Skin of body (tissue), 1 donor: ENCODE measurements at regions not wholly inside any gene's neighbourhood (a gene's known extent, or its start where the extent isn't known, plus 50 kb on each side); places are given as distances from the start of the nearest gene placed in this dataset.
A peak's percentile ranks its signal among the peaks of the same experiment; 100 is the strongest.
"Not testable (repeated sequence)": the region's sequence is repeated elsewhere in the genome, so short reads cannot be mapped to it uniquely, and the experiment has no call there.

ENCODE experiments used
- DNase-seq: peaks from one replicate; lab custom pipeline; 2025; lab: John Stamatoyannopoulos, UW

DNA sequence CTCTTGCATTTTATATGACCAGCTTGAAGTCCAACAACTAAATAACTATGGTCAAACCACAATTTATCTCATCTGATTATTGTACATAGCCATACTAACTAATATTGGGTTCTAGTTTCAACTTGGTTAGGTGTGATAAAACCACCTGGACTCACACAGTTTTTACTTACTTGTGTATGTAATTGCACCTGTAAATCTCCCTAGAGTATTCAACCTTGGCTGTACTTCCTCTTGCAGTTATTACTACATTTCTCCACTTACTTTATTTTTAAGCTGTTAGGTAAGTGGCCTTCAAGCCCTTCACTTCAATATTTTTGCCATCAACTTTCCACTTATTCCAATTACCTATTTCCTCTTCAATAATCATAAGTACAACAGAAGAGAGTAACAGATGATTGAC is 115.8 kb upstream of the ANKRD50 start:
- no peak for DNase-seq

DNA sequence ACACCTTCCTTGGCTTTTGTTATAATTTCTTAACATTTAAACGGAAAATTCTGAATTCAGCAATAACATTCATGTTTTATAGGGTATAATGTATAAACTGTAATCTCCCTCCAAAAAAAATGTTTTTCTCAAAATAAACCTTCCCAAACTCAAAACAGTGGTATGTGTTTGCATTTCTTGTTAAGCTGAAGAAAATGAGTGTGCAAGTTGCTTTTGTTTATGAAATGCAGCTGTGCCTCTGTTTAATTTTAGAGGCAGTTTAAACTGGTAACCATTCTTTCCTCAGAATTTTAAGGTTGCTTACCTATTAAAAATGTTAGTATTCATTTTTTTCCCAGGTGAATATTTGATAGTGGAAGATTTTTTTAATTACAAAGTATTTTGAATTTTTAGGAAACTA is 105.0 kb upstream of the ANKRD50 start:
- DNase-seq = no peak

DNA sequence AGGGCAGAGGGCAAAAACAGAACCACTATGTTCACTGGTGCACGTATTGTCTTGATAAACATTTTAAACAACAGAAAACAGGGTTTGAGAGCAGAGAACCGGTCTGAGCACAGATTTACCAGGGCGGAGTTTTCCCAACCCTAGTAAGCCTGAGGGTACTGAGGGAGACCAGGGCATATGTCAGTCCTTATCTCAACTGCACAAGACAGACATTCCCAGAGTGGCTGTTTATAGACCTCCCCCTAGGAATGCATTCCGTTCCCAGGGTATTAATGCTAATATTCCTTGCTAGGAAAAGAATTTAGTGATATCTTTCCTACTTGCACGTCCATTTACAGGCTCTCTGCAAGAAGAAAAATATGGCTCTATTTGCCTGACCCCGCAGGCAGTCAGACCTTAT is 99.7 kb upstream of the ANKRD50 start:
- DNase-seq = not testable (repeated sequence)

DNA sequence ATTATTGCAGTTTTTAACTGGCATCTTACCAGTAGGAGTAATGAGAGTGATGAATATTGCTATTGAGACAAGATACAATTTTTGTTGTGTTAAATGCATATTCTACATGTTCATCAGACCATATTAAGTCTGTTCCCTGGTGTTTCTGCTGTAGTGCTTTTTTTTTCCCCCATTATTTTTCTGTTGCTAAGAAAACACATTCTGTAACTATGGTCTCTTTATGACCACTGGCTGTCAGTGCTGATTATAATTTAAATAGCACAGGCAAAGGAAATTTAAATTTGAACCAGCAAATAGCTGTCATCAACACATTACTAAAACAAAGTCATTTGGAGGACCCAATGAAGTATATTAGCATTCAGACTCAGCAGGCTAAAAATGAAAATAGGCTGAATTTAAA is 98.3 kb upstream of the ANKRD50 start:
- DNase-seq = no peak

DNA sequence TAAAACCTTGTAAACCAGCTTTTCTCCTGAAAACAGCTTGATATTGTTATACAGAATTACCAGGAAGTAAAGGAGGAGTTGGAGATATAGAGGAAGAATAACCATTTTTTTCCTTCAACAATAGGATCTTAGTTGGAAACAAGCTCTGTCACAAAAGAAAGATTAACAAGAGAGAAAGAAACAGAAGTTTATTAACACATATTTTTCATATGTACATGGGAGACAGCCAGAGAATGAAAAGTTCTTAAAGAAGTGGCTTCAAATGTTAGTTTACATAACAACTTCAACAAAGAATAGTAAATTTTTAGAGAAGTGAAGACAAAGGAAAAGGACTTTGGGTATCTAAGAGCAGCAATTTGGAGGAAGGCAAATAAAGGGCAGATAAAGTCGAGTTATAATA is 94.9 kb upstream of the ANKRD50 start:
- DNase-seq = no peak

DNA sequence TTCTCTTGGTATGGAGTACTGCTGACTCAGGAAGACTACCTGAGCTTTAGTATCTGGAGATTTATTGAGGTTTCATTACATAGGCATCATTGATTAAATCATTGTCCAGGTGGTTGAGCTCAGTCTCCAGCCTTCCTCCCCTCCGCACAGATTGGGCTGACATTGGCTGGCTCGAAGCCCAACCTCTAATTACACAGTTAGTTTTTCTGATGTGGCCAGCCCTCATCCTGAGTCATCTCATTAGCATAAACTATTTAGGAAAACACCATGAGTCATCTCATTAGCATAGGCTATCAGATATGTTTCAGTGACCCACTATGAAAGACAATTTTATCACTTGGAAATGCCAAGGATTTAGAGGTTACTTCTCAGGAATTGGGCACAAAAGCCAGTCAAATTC is 93.9 kb upstream of the ANKRD50 start:
- no peak for DNase-seq

DNA sequence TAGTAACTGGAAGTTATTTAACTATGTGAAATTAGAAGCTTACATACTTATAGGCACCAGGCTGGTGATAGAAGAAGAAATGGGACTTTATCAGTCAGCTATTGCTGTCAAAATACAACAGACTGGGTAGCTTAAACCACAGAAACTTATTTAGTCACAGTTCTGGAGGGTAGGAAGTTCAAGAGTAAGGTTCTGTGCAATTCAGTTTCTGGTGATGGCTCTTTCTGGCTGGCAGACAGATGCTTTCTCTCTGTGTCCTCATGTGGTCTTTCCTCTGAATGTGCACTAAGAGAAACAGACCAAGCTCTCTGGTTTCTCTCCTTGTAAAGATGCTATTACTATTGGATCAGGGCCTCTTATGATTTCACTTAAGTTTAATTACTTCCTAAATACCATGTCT is 92.1 kb upstream of the ANKRD50 start:
- peak; percentile 7 for DNase-seq

DNA sequence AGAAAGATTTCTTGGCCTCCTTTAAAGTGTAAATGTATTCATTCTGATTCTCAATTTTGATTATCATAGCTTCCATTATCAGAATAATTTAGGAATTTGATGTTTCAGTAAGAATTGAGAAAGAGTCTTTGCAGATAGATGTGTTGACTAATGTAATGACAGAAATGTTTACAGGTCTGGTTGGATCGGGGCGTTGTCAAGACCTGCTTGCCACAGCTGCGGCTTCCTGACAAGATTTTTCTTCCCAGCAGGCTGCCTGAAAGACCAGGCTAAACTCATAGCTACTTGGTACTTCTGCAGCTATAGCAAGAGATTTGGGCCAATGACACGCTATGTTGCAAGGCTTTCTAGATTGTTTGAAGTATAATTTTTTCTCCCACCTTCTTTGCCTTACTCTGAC is 91.5 kb upstream of the ANKRD50 start:
- DNase-seq = no peak

DNA sequence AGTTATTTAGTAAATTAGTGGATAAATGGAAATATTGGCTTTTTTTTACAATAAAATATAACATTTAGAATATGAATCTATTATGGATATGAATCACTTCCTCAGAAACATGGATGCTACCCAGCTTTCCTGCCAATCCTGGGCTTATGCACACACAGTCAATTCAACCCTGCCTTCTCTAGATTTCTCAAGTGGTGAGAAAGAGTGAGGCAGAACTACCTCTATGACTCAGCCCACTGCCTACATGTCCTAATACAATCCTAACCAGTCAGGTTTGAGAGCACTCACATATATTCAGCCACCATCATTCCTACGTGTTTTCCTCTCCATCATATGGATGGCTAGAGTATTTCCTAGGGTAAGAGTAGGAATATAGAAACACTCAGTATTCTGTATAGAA is 91.1 kb upstream of the ANKRD50 start:
- no peak for DNase-seq

DNA sequence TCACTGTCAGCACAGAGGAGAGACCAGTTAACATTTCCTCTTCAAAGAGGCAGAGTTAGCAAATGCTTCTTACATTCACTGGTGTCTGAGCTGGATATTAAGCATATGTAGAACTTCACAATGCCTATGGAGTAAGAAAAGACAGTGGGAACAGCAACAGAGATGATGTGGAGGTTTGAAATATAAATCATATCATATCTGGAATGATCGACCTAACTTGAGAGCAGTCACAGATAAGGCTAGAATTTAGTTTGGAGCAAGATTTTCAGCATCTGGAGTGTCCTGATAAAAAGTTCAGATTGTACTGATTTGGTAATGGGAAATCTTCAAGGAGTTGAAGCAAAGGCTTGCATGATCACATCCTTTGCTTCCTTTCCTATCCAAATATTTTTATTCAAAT is 90.5 kb upstream of the ANKRD50 start:
- no peak for DNase-seq

DNA sequence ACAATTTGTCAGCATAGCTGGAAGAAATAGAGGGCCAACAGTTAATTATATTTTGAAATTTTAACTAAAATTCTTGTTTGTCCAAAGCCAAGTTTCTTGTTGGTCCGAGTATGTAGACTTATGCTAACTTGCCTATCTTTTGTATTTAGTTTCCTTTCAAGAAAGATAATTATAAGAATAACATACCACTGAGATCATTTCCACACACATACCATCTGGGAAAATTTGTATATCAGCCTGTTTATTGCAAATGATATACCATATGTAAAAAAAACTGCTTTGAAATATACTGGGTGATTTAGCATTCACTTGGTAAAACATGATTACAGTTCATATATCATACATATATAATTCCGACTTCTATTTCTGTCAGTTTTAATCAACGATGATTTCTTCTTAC is 84.7 kb upstream of the ANKRD50 start:
- DNase-seq = no peak

DNA sequence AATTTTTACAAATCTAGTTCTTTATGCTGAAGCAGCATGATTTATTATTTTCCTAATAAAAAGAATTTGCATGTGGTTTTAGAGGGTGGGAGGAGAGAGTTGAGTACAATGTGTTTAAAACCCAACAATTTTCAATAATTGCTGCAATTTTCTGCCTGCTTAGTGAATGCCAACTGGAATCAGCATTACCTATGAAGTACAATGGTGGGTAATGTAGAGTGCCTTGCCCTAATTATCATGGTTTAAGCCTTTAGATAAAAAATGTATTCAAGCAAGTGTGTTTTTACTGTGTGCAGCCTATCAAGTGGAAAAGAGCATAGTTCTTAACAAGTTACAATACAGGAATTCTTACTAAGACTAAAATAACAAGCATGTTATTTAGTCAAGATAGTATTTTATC is 77.9 kb upstream of the ANKRD50 start:
- no peak for DNase-seq

DNA sequence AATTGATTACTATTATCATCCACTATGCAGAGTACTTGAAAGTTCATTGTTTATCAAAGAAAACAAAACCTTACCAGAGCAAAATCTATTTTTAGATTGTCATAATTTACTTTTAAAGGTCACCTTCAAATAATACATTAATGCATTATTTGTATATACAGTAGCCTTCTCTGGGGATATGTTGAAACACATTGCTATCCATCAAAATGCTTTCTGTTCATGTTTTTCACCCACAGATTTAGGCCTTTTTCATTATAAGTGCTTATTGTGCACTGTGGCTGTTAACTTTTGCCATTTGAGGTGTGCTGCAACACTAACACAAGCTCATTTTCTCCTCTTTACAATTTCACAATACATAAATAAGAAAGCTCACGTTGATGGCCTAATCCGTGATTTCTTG is 74.1 kb upstream of the ANKRD50 start:
- DNase-seq = no peak

DNA sequence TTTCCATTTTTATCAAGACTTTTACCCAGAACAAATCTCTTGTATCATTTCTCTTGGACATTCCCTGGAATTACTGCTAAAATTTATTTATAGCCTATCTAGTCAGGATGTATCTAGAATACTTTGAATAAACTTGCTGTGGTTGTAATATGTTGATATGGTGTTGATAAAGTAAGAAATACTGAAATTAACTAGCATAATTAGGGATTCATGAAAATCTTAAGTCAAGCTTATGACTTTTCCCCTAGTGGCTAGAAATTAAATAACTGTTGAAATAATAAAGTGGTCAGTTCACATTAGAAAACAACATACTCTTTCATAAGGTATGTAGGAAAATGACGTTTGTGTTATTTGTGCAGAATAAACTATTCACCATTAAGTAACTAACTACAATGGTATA is 73.1 kb upstream of the ANKRD50 start:
- DNase-seq = no peak

DNA sequence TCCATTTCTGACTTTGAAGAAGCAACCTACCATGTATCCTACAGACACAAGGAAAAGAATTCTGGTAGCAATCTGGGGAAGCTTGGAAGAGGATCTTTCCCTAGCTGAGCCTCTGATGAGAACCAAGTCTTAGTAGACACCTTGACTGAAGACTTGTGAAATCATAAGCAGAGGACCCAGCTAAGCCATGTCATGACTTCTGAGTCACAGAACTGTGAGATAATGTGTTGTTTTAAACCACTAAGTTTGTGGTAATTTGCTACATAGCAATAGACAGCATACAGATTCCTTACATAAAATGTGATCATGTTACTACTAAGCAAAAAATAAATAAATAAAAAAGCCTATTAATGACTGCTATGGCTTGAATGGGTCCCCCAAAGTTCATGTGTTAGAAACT is 71.3 kb upstream of the ANKRD50 start:
- DNase-seq = no peak

DNA sequence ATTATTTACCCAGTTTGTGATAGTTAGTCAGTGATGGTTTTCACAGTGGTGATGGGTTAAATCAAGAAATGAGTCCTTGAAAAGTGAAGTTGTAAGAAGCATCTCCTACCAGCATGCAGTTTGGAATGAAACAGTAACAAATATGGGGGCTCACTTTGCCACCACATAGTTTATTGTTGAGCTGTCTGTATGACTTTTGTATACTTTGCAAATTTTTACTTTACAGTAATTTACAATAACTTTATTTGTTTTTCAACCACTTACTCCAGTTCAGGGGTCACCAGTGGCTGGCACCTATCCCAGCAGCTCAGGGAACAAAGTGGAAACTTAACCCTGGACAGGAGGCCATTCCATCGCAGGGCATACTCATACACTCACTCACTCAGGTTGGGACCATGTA is 64.5 kb upstream of the ANKRD50 start:
- no peak for DNase-seq

DNA sequence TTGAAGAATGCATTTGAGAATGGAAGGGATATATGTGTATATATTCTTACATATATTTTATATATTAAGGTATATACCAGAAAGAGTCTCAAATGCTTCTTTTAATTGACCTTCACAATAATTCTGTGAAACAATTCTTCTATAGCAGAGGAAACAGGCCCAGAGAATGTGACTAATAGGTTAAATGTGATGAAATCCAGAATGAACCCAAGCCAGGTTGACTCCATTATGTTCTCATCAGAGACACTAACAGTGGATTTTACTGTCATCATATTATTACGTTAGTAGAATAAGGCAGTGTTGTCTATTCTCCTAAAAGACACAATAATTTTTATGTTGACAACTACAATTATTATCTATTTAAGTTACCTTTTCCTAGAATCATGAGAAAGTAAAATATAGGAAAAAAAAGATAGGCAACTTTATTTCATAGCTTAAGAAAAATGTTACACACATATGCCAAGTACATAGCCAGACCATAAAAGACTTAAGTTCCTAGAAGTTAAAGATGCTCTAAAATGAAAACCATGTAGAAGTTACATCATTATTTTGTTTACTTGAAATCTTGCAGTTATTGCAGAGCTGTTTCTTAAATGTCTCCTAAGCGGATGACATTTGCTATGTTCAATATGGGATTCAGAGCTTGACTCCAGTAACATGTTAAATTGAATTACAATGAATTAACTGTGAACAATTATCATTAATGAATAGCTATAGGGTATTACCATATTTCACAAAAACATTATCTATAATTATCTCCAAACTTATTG is 56.2 kb upstream of the ANKRD50 start:
- DNase-seq = no peak

DNA sequence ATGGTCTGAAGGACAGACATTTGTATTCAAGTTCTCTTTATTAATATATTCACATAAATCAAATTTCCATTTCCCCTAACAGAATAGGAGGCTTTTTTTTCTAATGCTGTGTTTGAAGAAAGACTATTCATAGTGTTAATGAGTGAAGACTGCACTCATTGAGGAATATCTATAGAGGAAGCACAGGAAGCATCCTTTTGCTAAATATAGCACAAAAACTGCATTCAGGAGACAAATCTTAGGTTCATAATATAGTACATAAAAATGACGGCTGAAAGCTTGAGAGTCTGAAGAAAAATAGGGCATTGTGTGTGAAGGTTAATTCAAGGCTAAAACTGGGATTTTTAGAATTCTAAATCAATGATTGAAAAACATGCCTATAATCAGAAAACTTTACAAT is 50.4 kb upstream of the ANKRD50 start:
- DNase-seq = no peak
